Liver (tissue), 8 donors: ENCODE measurements at regions not wholly inside any gene's neighbourhood (a gene's known extent, or its start where the extent isn't known, plus 50 kb on each side); places are given as distances from the start of the nearest gene placed in this dataset.

Experiments
- DNase-seq: peaks from one replicate; pipeline ENCODE4 v3.0.0-alpha.2; 2017; ENCODE audit warnings: low spot score
- H3K27ac ChIP-seq, 2 donors: one replicate each; pipeline ENCODE4 v1.7.0; 2013; ENCODE audit warnings: inconsistent platforms in 2 of 2, low read length in 2 of 2, control low read depth in 1 of 2, low read depth in 1 of 2, mild to moderate bottlenecking in 1 of 2
- H3K27me3 ChIP-seq, 4 donors: one replicate each; pipeline versions ENCODE4 v1.6.1 to v1.7.0; 2013; ENCODE audit warnings: low read length in 3 of 4, inconsistent platforms in 1 of 4, mild to moderate bottlenecking in 1 of 4, moderate library complexity in 1 of 4; ENCODE audit not compliant: control insufficient read depth in 4 of 4, insufficient read depth in 4 of 4
- H3K36me3 ChIP-seq, 4 donors: one replicate each; pipeline versions ENCODE4 v1.6.1 to v1.7.0; 2013; ENCODE audit warnings: low read length in 3 of 4, mild to moderate bottlenecking in 3 of 4, low read depth in 1 of 4, moderate library complexity in 1 of 4; ENCODE audit not compliant: control insufficient read depth in 4 of 4, insufficient read depth in 3 of 4
- H3K4me1 ChIP-seq, 4 donors: one replicate each; pipeline versions ENCODE4 v1.6.1 to v1.7.0; 2013; ENCODE audit warnings: low read length in 3 of 4, mild to moderate bottlenecking in 3 of 4, moderate library complexity in 1 of 4; ENCODE audit not compliant: control insufficient read depth in 4 of 4, insufficient read depth in 4 of 4
- H3K4me3 ChIP-seq, 3 donors: one replicate each; pipeline versions ENCODE4 v1.6.1 to v1.7.0; 2013; ENCODE audit warnings: low read length in 3 of 3, control low read depth in 1 of 3, low read depth in 1 of 3, mild to moderate bottlenecking in 1 of 3
- H3K9ac ChIP-seq, 2 donors: one replicate each; pipeline ENCODE4 v1.7.0; 2013; ENCODE audit warnings: low read length in 2 of 2, mild to moderate bottlenecking in 2 of 2, moderate library complexity in 2 of 2, control low read depth in 1 of 2, low read depth in 1 of 2
- H3K9me3 ChIP-seq, 4 donors: one replicate each; pipeline versions ENCODE4 v1.6.1 to v1.7.0; 2013; ENCODE audit warnings: low read length in 3 of 4; ENCODE audit not compliant: control insufficient read depth in 4 of 4
- CTCF ChIP-seq: fragments of 150-350 bp; IDR thresholded peaks from 2 replicates; pipeline ENCODE4 v1.5.1; 2017; ENCODE audit warnings: improper control_type of control experiment, low read depth, low read length; ENCODE audit not compliant: missing input control
- FOXA1 ChIP-seq: IDR thresholded peaks from 2 replicates; pipeline ENCODE4 v1.6.1; 2016; ENCODE audit warnings: antibody characterized with exemption
- GABPA ChIP-seq, 2 donors: IDR thresholded peaks in 1 of 2; conservative IDR thresholded peaks in 1 of 2; 2 replicates each; pipeline ENCODE4 v1.6.1; 2016; ENCODE audit warnings: antibody characterized with exemption in 2 of 2, mild to moderate bottlenecking in 1 of 2, moderate library complexity in 1 of 2
- HNF4G ChIP-seq: IDR thresholded peaks from 2 replicates; pipeline ENCODE4 v1.6.1; 2016; ENCODE audit warnings: antibody characterized with exemption
- JUND ChIP-seq, 2 donors: IDR thresholded peaks; 2 replicates each; pipeline ENCODE4 v1.6.1; 2016; ENCODE audit warnings: antibody characterized with exemption in 2 of 2
- MAX ChIP-seq: IDR thresholded peaks from 2 replicates; pipeline ENCODE4 v1.6.1; 2016; ENCODE audit warnings: antibody characterized with exemption
- NR2F2 ChIP-seq: IDR thresholded peaks from 2 replicates; pipeline ENCODE4 v1.6.1; 2016; ENCODE audit warnings: antibody characterized with exemption
- REST ChIP-seq: IDR thresholded peaks from 2 replicates; pipeline ENCODE4 v1.6.1; 2016; ENCODE audit warnings: antibody characterized with exemption, mild to moderate bottlenecking
- SP1 ChIP-seq: IDR thresholded peaks from 2 replicates; pipeline ENCODE4 v1.6.1; 2018; ENCODE audit warnings: antibody characterized with exemption, mild to moderate bottlenecking
- ZBTB33 ChIP-seq: IDR thresholded peaks from 2 replicates; pipeline ENCODE4 v1.6.1; 2016; ENCODE audit warnings: antibody characterized with exemption
- WGBS: extraction: QIAGEN DNeasy Blood & Tissue Kit; methylation state at CpG from one replicate; pipeline ENCODE4 v1.1.7; 2013; 5-methylcytosine and 5-hydroxymethylcytosine counted together
- donor health status: healthy.
- donor health status: healthy.
- donor health status: healthy.
- donor health status: healthy.
- donor health status: healthy.

GRCh38 chr1:193661385-193661784 lies 475.0 kb upstream of the B3GALT2 start:
- H3K27ac ChIP-seq: no peak overlapping the region

More at GRCh38 chr1:193661385-193661784, 475.0 kb upstream of the B3GALT2 start:
- Histone ChIP-seq H3K9me3 (no peaks in the 10 kb centered on the region), H3K4me3 (no peak overlapping the region), H3K9ac (no peak overlapping the region), H3K36me3 (no peaks in the 10 kb centered on the region), H3K4me1 (no peaks in the 10 kb centered on the region), H3K27me3 (no peaks in the 10 kb centered on the region)
- 83% methylated on average over 1 of the region's 1 CpG for WGBS
- no peak for DNase-seq
- TF ChIP-seq MAX (no peak), CTCF (no peak), JUND (IDR thresholded peaks at IDR 0.05) (no peak), HNF4G (no peak), NR2F2 (no peak), REST (no peak), GABPA (IDR thresholded peaks at IDR 0.05 in 1 of 2, conservative IDR thresholded peaks at IDR 0.05 in 1 of 2) (no peak), SP1 (no peak), FOXA1 (no peak), ZBTB33 (no peak)
